ENCODE measurements at regions not wholly inside any gene's neighbourhood (a gene's known extent, or its start where the extent isn't known, plus 50 kb on each side); places are given as distances from the start of the nearest gene placed in this dataset.

DNA sequence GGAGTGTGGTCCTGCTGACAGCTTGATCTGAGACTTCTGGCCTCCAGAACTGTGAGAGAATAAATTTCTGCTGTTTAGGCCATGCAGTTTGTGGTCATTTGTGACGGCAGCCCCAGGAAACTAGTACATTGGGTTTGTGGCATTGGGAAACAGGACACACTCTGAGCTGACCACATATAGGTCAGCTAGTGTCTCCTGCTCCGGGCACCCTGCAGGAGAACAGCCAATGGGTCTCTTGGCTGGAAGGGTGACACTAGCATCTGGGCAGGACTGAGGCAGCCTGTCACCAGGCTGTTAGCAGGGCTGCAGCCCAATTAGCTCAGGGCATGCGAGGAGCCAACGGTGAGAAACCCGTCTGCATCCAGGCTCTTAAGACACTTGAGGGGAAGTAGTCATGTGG is 83.2 kb downstream of the PITPNM2 start:
- TF ChIP-seq ARNT (IDR thresholded peaks at IDR 0.05) (no peak), HDGF (IDR thresholded peaks at IDR 0.05; ENCODE audit: borderline replicate concordance) (no peak), FOXM1 (IDR thresholded peaks at IDR 0.05; ENCODE audit: borderline replicate concordance) (no peak), SUZ12 (IDR thresholded peaks at IDR 0.05) (no peak), FOXK2 (IDR thresholded peaks at IDR 0.05) (no peak), ELF4 (IDR thresholded peaks at IDR 0.05) (no peak), PKNOX1 (IDR thresholded peaks at IDR 0.05) (no peak), ZNF384 (IDR thresholded peaks at IDR 0.05) (no peak), SP1 (IDR thresholded peaks at IDR 0.05) (no peak), CTBP1 (IDR thresholded peaks at IDR 0.05; ENCODE audit: borderline replicate concordance) (no peak), NFRKB (IDR thresholded peaks at IDR 0.05) (no peak), LEF1 (IDR thresholded peaks at IDR 0.05; ENCODE audit: borderline replicate concordance) (no peak), BHLHE40 (IDR thresholded peaks at IDR 0.05; ENCODE audit: borderline replicate concordance) (no peak)

All from HEK293T (cell line).